GM13976 (cell line): ENCODE measurements at regions not wholly inside any gene's neighbourhood (a gene's known extent, or its start where the extent isn't known, plus 50 kb on each side); places are given as distances from the start of the nearest gene placed in this dataset.
"Not testable (repeated sequence)": the region's sequence is repeated elsewhere in the genome, so short reads cannot be mapped to it uniquely, and the experiment has no call there.

Source experiments
- DNase-seq: peaks from one replicate; pipeline ENCODE4 v3.0.0; 2012; ENCODE audit warnings: low spot score
- CTCF ChIP-seq: IDR thresholded peaks from 2 replicates; pipeline ENCODE4 v1.5.1; 2012; ENCODE audit warnings: borderline replicate concordance, mild to moderate bottlenecking; ENCODE audit not compliant: insufficient read depth; ENCODE audit errors: extremely low read depth, missing control alignments, control extremely low read depth
- in situ Hi-C: fragments of 300-500 bp; cut with MboI; formaldehyde crosslinking; loops from one replicate; pipeline ENCODE4 v1.12.0; 2022; ENCODE audit warnings: low sequenced_read_pairs, mixed read lengths, inconsistent platforms; ENCODE audit not compliant: unreplicated experiment

- no peak for DNase-seq
- in situ Hi-C loops = no loop called here
- no peak for TF ChIP-seq CTCF
Observed at GRCh38 chr10:37733822-37734221, 123.6 kb downstream of the ZNF248 start.

- TF ChIP-seq CTCF = no peak
- in situ Hi-C loops = no loop called here
- DNase-seq = no peak
Observed at GRCh38 chr10:37732685-37733084, 124.7 kb downstream of the ZNF248 start.

GRCh38 chr10:37728830-37729229, 128.6 kb downstream of the ZNF248 start:
- in situ Hi-C loops = no loop called here
- TF ChIP-seq CTCF = no peak
- no peak for DNase-seq

- no peak for TF ChIP-seq CTCF
- in situ Hi-C loops = no loop called here
- DNase-seq = no peak
Observed at GRCh38 chr10:37727491-37728352, 129.7 kb downstream of the ZNF248 start.

- no peak for TF ChIP-seq CTCF
- no peak for DNase-seq
- in situ Hi-C loops = no loop called here
Observed at GRCh38 chr10:37721100-37721499, 136.3 kb downstream of the ZNF248 start.

GRCh38 chr10:37718060-37718459, 139.3 kb downstream of the ZNF248 start:
- DNase-seq, in situ Hi-C loops: not testable (repeated sequence)

- in situ Hi-C loops = no loop called here
- TF ChIP-seq CTCF = no peak
- DNase-seq = no peak
Observed at GRCh38 chr10:37713642-37714041, 143.8 kb downstream of the ZNF248 start.
